22Rv1 (cell line): ENCODE measurements at regions not wholly inside any gene's neighbourhood (a gene's known extent, or its start where the extent isn't known, plus 50 kb on each side); places are given as distances from the start of the nearest gene placed in this dataset.

Experiments used
- CTCF ChIP-seq: fragments of 450-650 bp; IDR thresholded peaks from 2 replicates; pipeline ENCODE4 v1.5.1; 2017; ENCODE audit warnings: mild to moderate bottlenecking
- ZFX ChIP-seq: fragments of 450-650 bp; IDR thresholded peaks from 2 replicates; pipeline ENCODE4 v1.6.1; 2017; ENCODE audit warnings: antibody characterized with exemption, borderline replicate concordance

- TF ChIP-seq CTCF: no peak
- no peak for TF ChIP-seq ZFX
Observed at GRCh38 chr10:131419797-131420196, 108.3 kb upstream of the TCERG1L start.
